Neural cell (in vitro differentiated cells): ENCODE measurements at regions not wholly inside any gene's neighbourhood (a gene's known extent, or its start where the extent isn't known, plus 50 kb on each side); places are given as distances from the start of the nearest gene placed in this dataset.

Source experiments
- H2AFZ ChIP-seq: fragments of 200-600, 300-800 bp; sonication (generic), shearing (Covaris generic); 2 replicates; pipeline ENCODE4 v1.6.0; 2014; ENCODE audit warnings: low read depth, mild to moderate bottlenecking, antibody characterized with exemption, low read length, moderate library complexity
- H3F3A ChIP-seq: fragments of 200-600 bp; shearing (Covaris generic); 2 replicates; pipeline ENCODE4 v1.6.1; 2016; ENCODE audit warnings: mild to moderate bottlenecking, moderate library complexity, mixed read lengths, antibody characterized with exemption, low read length; ENCODE audit not compliant: insufficient read depth, poor library complexity, severe bottlenecking
- H3K27ac ChIP-seq: fragments of 200-600, 300-800 bp; sonication (generic), shearing (Covaris generic); 2 replicates; pipeline ENCODE4 v1.5.1; 2014; ENCODE audit warnings: mild to moderate bottlenecking, low read length, moderate library complexity
- H3K27me3 ChIP-seq: fragments of 300-800, 200-600 bp; sonication (generic), shearing (Covaris generic); 2 replicates; pipeline ENCODE4 v1.6.0; 2014; ENCODE audit warnings: mild to moderate bottlenecking, low read depth, low read length, moderate library complexity; ENCODE audit not compliant: insufficient read depth
- H3K36me3 ChIP-seq: fragments of 300-800, 200-600 bp; sonication (generic), shearing (Covaris generic); 2 replicates; pipeline ENCODE4 v1.5.1; 2014; ENCODE audit warnings: mild to moderate bottlenecking, antibody characterized with exemption, low read length, moderate library complexity; ENCODE audit not compliant: insufficient read depth
- H3K4me2 ChIP-seq: fragments of 300-800, 200-600 bp; sonication (generic), shearing (Covaris generic); 2 replicates; pipeline ENCODE4 v1.6.0; 2014; ENCODE audit warnings: mild to moderate bottlenecking, low read length
- H3K4me3 ChIP-seq: fragments of 300-800, 200-600 bp; sonication (generic), shearing (Covaris generic); 2 replicates; pipeline ENCODE4 v1.5.1; 2014; ENCODE audit warnings: mild to moderate bottlenecking, low read length, moderate library complexity
- H3K79me2 ChIP-seq: fragments of 200-600 bp; shearing (Covaris generic); replicated peaks from 2 replicates; pipeline ENCODE4 v1.6.0; 2014; ENCODE audit warnings: mild to moderate bottlenecking, low read length, moderate library complexity; ENCODE audit not compliant: insufficient read depth
- H3K9ac ChIP-seq: fragments of 300-800, 200-600 bp; sonication (generic), shearing (Covaris generic); 2 replicates; pipeline ENCODE4 v1.6.1; 2016; ENCODE audit warnings: mild to moderate bottlenecking, low read length, mixed read lengths
- H3K9me2 ChIP-seq: fragments of 200-600 bp; shearing (Covaris generic); 2 replicates; pipeline ENCODE4 v1.6.1; 2016; ENCODE audit warnings: mild to moderate bottlenecking, low read length, mixed read lengths; ENCODE audit not compliant: insufficient read depth
- H3K9me3 ChIP-seq: fragments of 200-600, 300-800 bp; sonication (generic), shearing (Covaris generic); 2 replicates; pipeline ENCODE4 v1.6.1; 2016; ENCODE audit warnings: mild to moderate bottlenecking, mixed run types, low read length, moderate library complexity, mixed read lengths
- H4K20me1 ChIP-seq: fragments of 200-600 bp; shearing (Covaris generic); 2 replicates; pipeline ENCODE4 v1.6.1; 2016; ENCODE audit warnings: mild to moderate bottlenecking, mixed run types; ENCODE audit not compliant: insufficient read depth
- CTCF ChIP-seq: fragments of 450-650 bp; IDR thresholded peaks from 2 replicates; pipeline ENCODE4 v1.5.1; 2014; ENCODE audit warnings: antibody characterized with exemption, mild to moderate bottlenecking, moderate library complexity; ENCODE audit not compliant: poor library complexity, severe bottlenecking
- EP300 ChIP-seq: fragments of 450-650 bp; conservative IDR thresholded peaks from 2 replicates; pipeline ENCODE4 v1.6.1; 2014; ENCODE audit warnings: antibody characterized with exemption, mild to moderate bottlenecking, moderate library complexity; ENCODE audit not compliant: poor library complexity, severe bottlenecking
- EZH2 ChIP-seq: fragments of 200-600, 300-800 bp; shearing (Covaris generic), sonication (generic); IDR thresholded peaks from 2 replicates; pipeline ENCODE4 v1.6.1; 2014; ENCODE audit warnings: antibody characterized with exemption, low read length, borderline replicate concordance, mild to moderate bottlenecking; ENCODE audit not compliant: insufficient read depth, poor library complexity, severe bottlenecking
- MXI1 ChIP-seq: fragments of 450-650 bp; conservative IDR thresholded peaks from 2 replicates; pipeline ENCODE4 v1.6.1; 2014; ENCODE audit warnings: antibody characterized with exemption, mild to moderate bottlenecking; ENCODE audit not compliant: poor library complexity, severe bottlenecking
- POLR2AphosphoS5 ChIP-seq: IDR thresholded peaks from 2 replicates; pipeline ENCODE4 v1.6.1; 2012
- RAD21 ChIP-seq: fragments of 450-650 bp; conservative IDR thresholded peaks from 2 replicates; pipeline ENCODE4 v1.6.1; 2014; ENCODE audit warnings: antibody characterized with exemption, mild to moderate bottlenecking, moderate library complexity
- REST ChIP-seq: IDR thresholded peaks from 2 replicates; pipeline ENCODE4 v1.6.1; 2012; ENCODE audit warnings: borderline replicate concordance
- SMC3 ChIP-seq: fragments of 450-650 bp; conservative IDR thresholded peaks from 2 replicates; pipeline ENCODE4 v1.6.1; 2014; ENCODE audit warnings: antibody characterized with exemption, mild to moderate bottlenecking, moderate library complexity; ENCODE audit not compliant: poor library complexity
- TAF1 ChIP-seq: IDR thresholded peaks from 2 replicates; pipeline ENCODE4 v1.6.1; 2012; ENCODE audit warnings: low read depth

- no peak overlapping the region for H3K9ac ChIP-seq
- no peaks in the 10 kb centered on the region for H3K79me2 ChIP-seq
- no peak overlapping the region for H3K4me3 ChIP-seq
- H3K36me3 ChIP-seq, result no peaks in the 10 kb centered on the region
- H3K4me2 ChIP-seq, result no peak overlapping the region
- H3K27me3 ChIP-seq, result no peaks in the 10 kb centered on the region
- TF ChIP-seq EP300, result no peak
- no peak for TF ChIP-seq TAF1
- TF ChIP-seq POLR2AphosphoS5, result no peak
- no peak for TF ChIP-seq CTCF
- no peak for TF ChIP-seq REST
- no peak for TF ChIP-seq EZH2
- no peak for TF ChIP-seq MXI1
- TF ChIP-seq SMC3, result no peak
- TF ChIP-seq RAD21, result no peak
- no peaks in the 10 kb centered on the region for H3F3A ChIP-seq
- no peak overlapping the region for H3K27ac ChIP-seq
- no peak overlapping the region for H2AFZ ChIP-seq
- no peaks in the 10 kb centered on the region for H4K20me1 ChIP-seq
- H3K9me2 ChIP-seq, result no peaks in the 10 kb centered on the region
- H3K9me3 ChIP-seq, result no peaks in the 10 kb centered on the region
These were observed 319.6 kb downstream of the GLRX3 start for GRCh38 chr10:130455791-130456190.

GRCh38 chr10:130456616-130457015 is 320.4 kb downstream of the GLRX3 start:
- Histone ChIP-seq H3K9ac (no peak overlapping the region), H3K27ac (no peak overlapping the region), H3K9me2 (no peaks in the 10 kb centered on the region), H3K4me2 (no peak overlapping the region), H3K36me3 (no peaks in the 10 kb centered on the region), H3K27me3 (no peaks in the 10 kb centered on the region), H3K79me2 (no peaks in the 10 kb centered on the region), H3K9me3 (no peaks in the 10 kb centered on the region), H3K4me3 (no peak overlapping the region), H3F3A (no peaks in the 10 kb centered on the region), H2AFZ (no peak overlapping the region), H4K20me1 (no peaks in the 10 kb centered on the region)
- TF ChIP-seq RAD21, result no peak
- no peak for TF ChIP-seq SMC3
- TF ChIP-seq REST, result no peak
